Endothelial cell of umbilical vein (primary cell): ENCODE measurements at regions not wholly inside any gene's neighbourhood (a gene's known extent, or its start where the extent isn't known, plus 50 kb on each side); places are given as distances from the start of the nearest gene placed in this dataset.

Source experiments
- BruUV-seq: library from RNA; stranded (reverse); fragments of 400-500 nt; replicated peaks from 2 replicates; lab custom pipeline; 2021; lab: Mats Ljungman, UMichigan
- CTCF ChIA-PET: fragments of 300-600, 350-600 bp; sonication (Branson Sonifier 250); formaldehyde crosslinking; loops from one replicate; lab custom pipeline; 2021; ENCODE audit warnings: antibody characterized with exemption, inconsistent platforms; lab: Charles Lee
- POLR2A ChIA-PET: fragments of 300-600, 350-600 bp; sonication (Branson Sonifier 250); formaldehyde crosslinking; loops from one replicate; lab custom pipeline; 2021; ENCODE audit warnings: antibody characterized with exemption, inconsistent platforms; lab: Charles Lee
- DNase-seq: peaks from one replicate; pipeline ENCODE4 v3.0.0-alpha.2; 2011; ENCODE audit warnings: low read depth, low spot score
- FAIRE-seq: peaks from 2 replicates; lab custom pipeline; 2011; peaks lifted over from hg19 to GRCh38; lab: Jason Lieb, UNC
- H2AFZ ChIP-seq: 2 replicates; pipeline ENCODE4 v1.6.0; 2012; ENCODE audit warnings: low read depth, low read length, control low read depth, inconsistent platforms
- H3K27ac ChIP-seq: 2 replicates; pipeline ENCODE4 v1.5.1; 2011; ENCODE audit warnings: low read depth, mild to moderate bottlenecking, control low read depth, low read length, moderate library complexity; ENCODE audit not compliant: insufficient read depth
- H3K27me3 ChIP-seq, 2 experiments: 2 replicates each; pipeline versions ENCODE4 v1.6.0 to v1.6.1; 2011; ENCODE audit warnings: low read length in 2 of 2, mixed read lengths in 1 of 2; ENCODE audit not compliant: control insufficient read depth in 2 of 2, insufficient read depth in 2 of 2
- H3K36me3 ChIP-seq, 2 experiments: 2 replicates in 1 of 2; 3 replicates in 1 of 2; pipeline ENCODE4 v1.5.1; 2011; ENCODE audit warnings: low read length in 2 of 2, mild to moderate bottlenecking in 1 of 2, moderate library complexity in 1 of 2; ENCODE audit not compliant: control insufficient read depth in 2 of 2, insufficient read depth in 2 of 2; ENCODE audit errors: extremely low read depth in 1 of 2
- H3K4me1 ChIP-seq: 3 replicates; pipeline ENCODE4 v1.5.1; 2011; ENCODE audit warnings: mild to moderate bottlenecking, low read length; ENCODE audit not compliant: control insufficient read depth, insufficient read depth; ENCODE audit errors: extremely low read depth
- H3K4me2 ChIP-seq: 2 replicates; pipeline ENCODE4 v1.6.1; 2011; ENCODE audit warnings: low read length, control low read depth, mixed read lengths; ENCODE audit not compliant: insufficient read depth
- H3K4me3 ChIP-seq, 3 experiments: fragments of 200-600 bp in 1 of 3; sonication (generic), shearing (Covaris generic) in 1 of 3; replicated peaks in 1 of 3; 2 replicates each; pipeline ENCODE4 v1.5.1; 2011 to 2016; ENCODE audit warnings: control low read depth in 3 of 3, low read length in 3 of 3, mild to moderate bottlenecking in 2 of 3, inconsistent platforms in 1 of 3, low read depth in 1 of 3, moderate library complexity in 1 of 3; ENCODE audit not compliant: insufficient read depth in 1 of 3
- H3K79me2 ChIP-seq: 2 replicates; pipeline ENCODE4 v1.6.0; 2012; ENCODE audit warnings: low read length, inconsistent platforms; ENCODE audit not compliant: control insufficient read depth, insufficient read depth
- H3K9ac ChIP-seq: replicated peaks from 2 replicates; pipeline ENCODE3; 2011; ENCODE audit warnings: low read length, control low read depth; ENCODE audit not compliant: insufficient read depth; ENCODE audit errors: extremely low read depth
- H3K9me1 ChIP-seq: replicated peaks from 3 replicates; pipeline ENCODE4 v1.6.0; 2011; ENCODE audit warnings: mild to moderate bottlenecking, low read length; ENCODE audit not compliant: control insufficient read depth, insufficient read depth; ENCODE audit errors: extremely low read depth
- H3K9me3 ChIP-seq: replicated peaks from 2 replicates; pipeline ENCODE4 v1.5.1; 2012; ENCODE audit warnings: low read length, inconsistent platforms; ENCODE audit not compliant: control insufficient read depth, insufficient read depth
- H4K20me1 ChIP-seq: replicated peaks from 2 replicates; pipeline ENCODE3; 2011; ENCODE audit warnings: mild to moderate bottlenecking, low read length; ENCODE audit not compliant: control insufficient read depth, insufficient read depth; ENCODE audit errors: extremely low read depth
- CTCF ChIP-seq, 2 donors: IDR thresholded peaks; 1 replicate in 1 of 2; 2 replicates in 1 of 2; pipeline ENCODE4 v1.5.1; 2011; ENCODE audit warnings: low read length in 2 of 2, mild to moderate bottlenecking in 2 of 2, moderate library complexity in 2 of 2, control low read depth in 1 of 2, inconsistent platforms in 1 of 2, low read depth in 1 of 2; ENCODE audit not compliant: insufficient read depth in 1 of 2; ENCODE audit errors: extremely low read depth in 1 of 2
- EZH2 ChIP-seq: IDR thresholded peaks from 2 replicates; pipeline ENCODE4 v1.6.1; 2012; ENCODE audit warnings: borderline replicate concordance, low read depth, mild to moderate bottlenecking, moderate library complexity, low read length, inconsistent platforms; ENCODE audit not compliant: severe bottlenecking
- FOS ChIP-seq: IDR thresholded peaks from 2 replicates; pipeline ENCODE4 v1.6.1; 2011; ENCODE audit warnings: mild to moderate bottlenecking, low read length, moderate library complexity, borderline replicate concordance; ENCODE audit not compliant: insufficient read depth
- GATA2 ChIP-seq: IDR thresholded peaks from 2 replicates; pipeline ENCODE4 v1.7.0; 2011; ENCODE audit warnings: low read depth, mild to moderate bottlenecking, moderate library complexity, mixed read lengths, low read length; ENCODE audit not compliant: insufficient read length, insufficient read depth
- JUN ChIP-seq: IDR thresholded peaks from 2 replicates; pipeline ENCODE4 v1.6.1; 2011; ENCODE audit warnings: borderline replicate concordance, low read depth; ENCODE audit not compliant: insufficient read length, insufficient read depth
- MAX ChIP-seq: IDR thresholded peaks from 2 replicates; pipeline ENCODE4 v1.6.1; 2011; ENCODE audit not compliant: insufficient read depth, insufficient read length
- MYC ChIP-seq: IDR thresholded peaks from one replicate; pipeline ENCODE4 v1.6.1; 2011; ENCODE audit warnings: mild to moderate bottlenecking, low read depth, low read length
- POLR2A ChIP-seq: IDR thresholded peaks from 2 replicates; pipeline ENCODE4 v1.6.1; 2012; ENCODE audit warnings: low read depth, mild to moderate bottlenecking, control low read depth, low read length
- POLR2AphosphoS5 ChIP-seq: IDR thresholded peaks from 2 replicates; pipeline ENCODE4 v1.6.1; 2012; ENCODE audit warnings: low read depth, mild to moderate bottlenecking, control low read depth, low read length, moderate library complexity; ENCODE audit not compliant: insufficient read depth
- dilution Hi-C: fragments of 300-500 bp; cut with MboI; formaldehyde crosslinking; loops from one replicate; pipeline ENCODE4 v1.15.0; 2019; ENCODE audit warnings: low sequenced_read_pairs; ENCODE audit not compliant: extremely low pct_ligation_motif_present
- intact Hi-C: fragments of 100-400 bp; cut with micrococcal nuclease; formaldehyde crosslinking; loops from one replicate; pipeline ENCODE4 v1.10.0; 2022

DNA sequence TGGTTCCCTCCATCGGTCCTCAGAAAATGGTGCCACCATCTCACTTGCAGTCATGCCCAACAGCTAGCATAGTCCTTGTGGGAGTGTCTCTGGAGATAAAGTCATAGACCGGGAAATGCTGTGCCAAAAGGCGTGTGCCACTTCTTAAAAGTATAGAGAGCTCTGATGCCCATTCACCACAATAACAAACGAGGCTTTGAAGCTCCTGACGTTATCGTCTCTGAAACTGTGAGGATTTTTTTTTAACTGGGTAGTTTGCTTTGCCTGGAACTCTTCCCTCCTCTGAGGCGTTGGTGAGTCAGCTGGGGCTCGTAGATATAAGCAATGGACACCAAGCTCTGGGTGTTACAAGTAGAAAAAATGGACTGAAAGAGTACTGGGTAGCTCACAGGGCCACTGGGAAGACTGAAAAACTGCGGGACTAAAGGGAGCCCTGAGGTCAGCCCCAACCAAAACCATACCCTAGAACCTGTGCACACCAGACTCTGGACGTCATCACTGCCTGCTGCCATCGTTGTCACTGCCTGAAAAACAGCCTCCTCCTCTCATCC is 89.4 kb upstream of the TRIM2 start:
- no peak overlapping the region for H3K27ac ChIP-seq
- H3K9ac ChIP-seq = no peak overlapping the region
- no peak overlapping the region for H2AFZ ChIP-seq
- H3K36me3 ChIP-seq = no peaks in the 10 kb centered on the region
- dilution Hi-C loops (no loop called here), intact Hi-C loops (no loop called here)
- POLR2A ChIA-PET = no interaction called here
- H3K4me1 ChIP-seq = no peaks in the 10 kb centered on the region
- TF ChIP-seq MYC (no peak), CTCF (IDR thresholded peaks at IDR 0.05; ENCODE audit: extremely low read depth in 1 of 2, insufficient read depth in 1 of 2, low read depth in 1 of 2, low read length in 2 of 2) (no peak), POLR2AphosphoS5 (no peak), MAX (no peak), JUN (no peak), POLR2A (no peak), FOS (no peak), EZH2 (no peak), GATA2 (no peak)
- no peaks in the 10 kb centered on the region for H3K9me1 ChIP-seq
- H3K79me2 ChIP-seq = no peaks in the 10 kb centered on the region
- peaks cover 0 to 2% of the 10 kb centered on the region in 2 experiments for H3K27me3 ChIP-seq
- H3K9me3 ChIP-seq = no peaks in the 10 kb centered on the region
- CTCF ChIA-PET = interaction anchor here (1.0 to 4.1 kb wide), 3 partner anchors 12 to 29 kb away, joined by 3 to 32 read pairs (median 3); no protein-coding TSS in a partner anchor
- DNase-seq (no peak), FAIRE-seq (no peak)
- no peak overlapping the region for H3K4me2 ChIP-seq
- no peak overlapping the region for H3K4me3 ChIP-seq
- no TSS peak for BruUV-seq
- H4K20me1 ChIP-seq = no peaks in the 10 kb centered on the region
